Spleen (tissue), 11 donors: ENCODE measurements at regions not wholly inside any gene's neighbourhood (a gene's known extent, or its start where the extent isn't known, plus 50 kb on each side); places are given as distances from the start of the nearest gene placed in this dataset.

ENCODE experiments used
- DNase-seq: peaks from one replicate; pipeline ENCODE4 v3.0.0-alpha.2; 2020
- H3K27ac ChIP-seq, 8 donors: fragments of 200-600 bp; sonication (generic) in 7 of 8; 1 replicate in 4 of 8; 2 replicates in 4 of 8; pipeline versions ENCODE4 v1.5.0 to v1.8.0; 2016 to 2021; ENCODE audit warnings: inconsistent platforms in 4 of 8, mild to moderate bottlenecking in 4 of 8, moderate library complexity in 1 of 8
- H3K27me3 ChIP-seq, 7 donors: fragments of 200-600 bp; sonication (generic) in 6 of 7; replicated peaks in 1 of 7; 1 replicate in 4 of 7; 2 replicates in 3 of 7; pipeline versions ENCODE4 v1.5.0 to v1.8.0; 2016 to 2021; ENCODE audit warnings: inconsistent platforms in 3 of 7, mild to moderate bottlenecking in 1 of 7
- H3K36me3 ChIP-seq, 6 donors: fragments of 200-600 bp; sonication (generic) in 5 of 6; 1 replicate in 4 of 6; 2 replicates in 2 of 6; pipeline versions ENCODE4 v1.5.0 to v1.8.0; 2016 to 2021; ENCODE audit warnings: inconsistent platforms in 2 of 6
- H3K4me1 ChIP-seq, 6 donors: fragments of 200-600 bp; sonication (generic) in 5 of 6; 1 replicate in 3 of 6; 2 replicates in 3 of 6; pipeline versions ENCODE4 v1.5.0 to v1.8.0; 2016 to 2021; ENCODE audit warnings: inconsistent platforms in 3 of 6
- H3K4me3 ChIP-seq, 8 donors: fragments of 200-600 bp; sonication (generic) in 7 of 8; 1 replicate in 4 of 8; 2 replicates in 4 of 8; pipeline versions ENCODE4 v1.5.0 to v1.8.0; 2016 to 2021; ENCODE audit warnings: inconsistent platforms in 4 of 8, mild to moderate bottlenecking in 4 of 8, moderate library complexity in 2 of 8
- H3K9me3 ChIP-seq, 8 donors: fragments of 200-600 bp; sonication (generic) in 7 of 8; 1 replicate in 4 of 8; 2 replicates in 4 of 8; pipeline versions ENCODE4 v1.5.0 to v1.8.0; 2016 to 2021; ENCODE audit warnings: inconsistent platforms in 4 of 8
- POLR2A ChIP-seq, 3 donors: fragments of 450-650 bp; IDR thresholded peaks; one replicate each; pipeline ENCODE4 v1.5.1; 2017; ENCODE audit warnings: antibody characterized with exemption in 3 of 3, mild to moderate bottlenecking in 1 of 3
- POLR2AphosphoS5 ChIP-seq, 3 donors: sonication (generic); formaldehyde crosslinking; IDR thresholded peaks; one replicate each; pipeline ENCODE4 v1.5.1; 2017; ENCODE audit warnings: antibody characterized with exemption in 3 of 3
- WGBS, 5 donors: extraction: QIAGEN DNeasy Blood & Tissue Kit in 3 of 5; methylation state at CpG; one replicate each; pipeline versions ENCODE4 v1.1.5 to v1.1.7; 2013 to 2018; 5-methylcytosine and 5-hydroxymethylcytosine counted together
- intact Hi-C: fragments of 100-400 bp; cut with DNase I; formaldehyde crosslinking; loops from one replicate; pipeline ENCODE4 v1.15.0; 2023; ENCODE audit warnings: low total_unique reads
- TF ChIP-seq, protein P1 (sequence below), 11 experiments: fragments of 200-600 bp in 7 of 11; fragments of 450-650 bp in 4 of 11; sonication (generic) in 4 of 11; IDR thresholded peaks in 8 of 11; conservative IDR thresholded peaks in 3 of 11; 1 replicate in 7 of 11; 2 replicates in 4 of 11; pipeline versions ENCODE4 v1.4.0 to v1.8.0; 2016 to 2021; ENCODE audit warnings: antibody characterized with exemption in 11 of 11, inconsistent platforms in 4 of 11, mild to moderate bottlenecking in 1 of 11
- donor health status: healthy with polysubstance abuse.
- donor health status: DM: no; HTN: no; CAD: no; lungs with moderate emphysema.
- donor health status: DM: no; HTN: no; CAD: no.
- donor health status: Bipolar disorder and iron deficiency.
- donor health status: healthy.
- donor health status: DM: no; HTN: no; CAD: no.
- donor health status: DM: yes; HTN: yes; CAD: no.

DNA sequence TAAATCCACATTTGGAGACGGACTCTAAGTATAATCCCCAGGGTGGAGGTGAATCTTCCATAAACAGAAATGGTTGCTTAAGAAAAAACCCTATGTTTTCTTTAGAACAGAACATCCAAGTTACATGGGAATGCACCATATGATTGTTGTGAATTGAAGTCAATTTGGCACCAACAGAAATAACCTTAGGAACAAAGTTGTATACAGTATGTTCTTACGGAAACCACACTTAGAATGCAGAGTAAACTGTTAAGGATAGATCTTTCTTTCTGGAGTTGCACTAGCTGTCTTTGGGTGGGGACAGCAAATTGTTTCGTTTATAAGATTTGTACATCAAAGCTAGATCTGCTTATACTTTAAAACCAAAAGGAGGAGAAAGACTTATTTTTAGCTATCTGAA, 316.4 kb downstream of the PTEN start:
- H3K4me3 ChIP-seq, result no peak overlapping the region
- 91 to 96% (median 93%) methylated on average over 3 of the region's 3 CpGs for WGBS, 5 donors
- no peaks in the 10 kb centered on the region for H3K36me3 ChIP-seq
- H3K9me3 ChIP-seq, result peaks cover 0 to 29% (median 19%) of the 10 kb centered on the region in 8 donors
- H3K27ac ChIP-seq, result no peak overlapping the region
- intact Hi-C loops, result no loop called here
- DNase-seq, result no peak
- TF ChIP-seq POLR2A (IDR thresholded peaks at IDR 0.05) (no peak), POLR2AphosphoS5 (IDR thresholded peaks at IDR 0.05) (no peak)
- TF ChIP-seq, protein P1, sequence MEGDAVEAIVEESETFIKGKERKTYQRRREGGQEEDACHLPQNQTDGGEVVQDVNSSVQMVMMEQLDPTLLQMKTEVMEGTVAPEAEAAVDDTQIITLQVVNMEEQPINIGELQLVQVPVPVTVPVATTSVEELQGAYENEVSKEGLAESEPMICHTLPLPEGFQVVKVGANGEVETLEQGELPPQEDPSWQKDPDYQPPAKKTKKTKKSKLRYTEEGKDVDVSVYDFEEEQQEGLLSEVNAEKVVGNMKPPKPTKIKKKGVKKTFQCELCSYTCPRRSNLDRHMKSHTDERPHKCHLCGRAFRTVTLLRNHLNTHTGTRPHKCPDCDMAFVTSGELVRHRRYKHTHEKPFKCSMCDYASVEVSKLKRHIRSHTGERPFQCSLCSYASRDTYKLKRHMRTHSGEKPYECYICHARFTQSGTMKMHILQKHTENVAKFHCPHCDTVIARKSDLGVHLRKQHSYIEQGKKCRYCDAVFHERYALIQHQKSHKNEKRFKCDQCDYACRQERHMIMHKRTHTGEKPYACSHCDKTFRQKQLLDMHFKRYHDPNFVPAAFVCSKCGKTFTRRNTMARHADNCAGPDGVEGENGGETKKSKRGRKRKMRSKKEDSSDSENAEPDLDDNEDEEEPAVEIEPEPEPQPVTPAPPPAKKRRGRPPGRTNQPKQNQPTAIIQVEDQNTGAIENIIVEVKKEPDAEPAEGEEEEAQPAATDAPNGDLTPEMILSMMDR (IDR thresholded peaks at IDR 0.05 in 8 of 11, conservative IDR thresholded peaks at IDR 0.05 in 3 of 11), result no peak
- no peaks in the 10 kb centered on the region for H3K4me1 ChIP-seq
- H3K27me3 ChIP-seq, result no peaks in the 10 kb centered on the region

DNA sequence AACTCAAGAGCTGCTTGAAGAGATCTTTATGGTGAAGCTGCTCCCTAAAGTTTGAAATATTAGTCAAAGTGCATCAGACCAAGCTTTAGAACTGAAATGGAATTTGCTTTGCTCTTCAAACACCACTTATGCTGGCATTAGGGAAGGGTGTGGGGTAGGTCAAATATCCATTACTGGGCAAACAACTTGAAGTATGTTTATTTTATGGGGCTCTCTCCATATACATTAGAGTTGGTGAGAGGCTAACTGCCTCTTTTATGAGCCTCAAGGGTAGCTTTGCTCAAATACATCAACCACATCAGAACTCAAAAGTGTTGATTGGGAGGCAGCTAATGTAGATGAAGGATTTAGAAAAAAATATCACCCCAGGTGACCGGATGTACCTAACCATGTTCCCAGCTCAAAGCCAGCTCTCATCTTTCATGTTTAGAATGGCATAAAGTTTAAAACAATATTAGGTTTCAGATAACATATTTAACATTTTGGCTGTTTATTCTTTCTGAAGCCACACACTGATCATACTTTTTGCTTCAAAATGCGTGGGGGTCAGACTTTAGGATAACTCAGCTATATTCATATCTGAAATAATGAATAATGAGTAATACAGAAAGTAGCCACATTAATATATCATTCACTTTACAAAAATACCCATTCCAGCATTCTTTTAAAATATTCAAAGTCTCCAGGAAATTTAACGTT, 318.6 kb downstream of the PTEN start:
- no peak overlapping the region for H3K4me3 ChIP-seq
- intact Hi-C loops, result no loop called here
- no peaks in the 10 kb centered on the region for H3K4me1 ChIP-seq
- WGBS, 5 donors, result 67 to 91% (median 73%) methylated on average over 3 of the region's 3 CpGs
- H3K27me3 ChIP-seq, result no peaks in the 10 kb centered on the region
- TF ChIP-seq POLR2AphosphoS5 (IDR thresholded peaks at IDR 0.05), result no peak
- no peak for TF ChIP-seq POLR2A (IDR thresholded peaks at IDR 0.05)
- TF ChIP-seq, protein P1 (IDR thresholded peaks at IDR 0.05 in 8 of 11, conservative IDR thresholded peaks at IDR 0.05 in 3 of 11), result no peak
- no peak for DNase-seq
- peaks cover 0 to 11% (median 7%) of the 10 kb centered on the region in 8 donors for H3K9me3 ChIP-seq
- no peaks in the 10 kb centered on the region for H3K36me3 ChIP-seq
- H3K27ac ChIP-seq, result no peak overlapping the region

DNA sequence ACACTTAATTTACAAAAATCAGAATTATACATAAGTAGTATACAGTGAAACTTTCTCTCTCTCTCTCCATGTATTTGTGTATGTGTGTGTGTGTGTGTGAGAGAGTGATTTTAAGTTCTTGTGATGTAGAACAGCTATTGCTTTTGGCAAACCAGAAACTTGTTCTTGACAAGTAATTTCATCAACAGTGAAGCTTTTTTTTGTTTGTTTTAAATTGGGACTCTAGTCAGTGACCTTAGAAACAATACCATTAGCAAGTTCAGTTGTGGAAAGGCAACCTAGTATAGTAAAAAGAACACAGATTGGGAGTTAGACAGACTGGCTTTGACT, 319.1 kb downstream of the PTEN start:
- intact Hi-C loops, result no loop called here
- H3K4me1 ChIP-seq, result no peaks in the 10 kb centered on the region
- TF ChIP-seq POLR2A (IDR thresholded peaks at IDR 0.05), result no peak
- TF ChIP-seq, protein P1 (IDR thresholded peaks at IDR 0.05 in 8 of 11, conservative IDR thresholded peaks at IDR 0.05 in 3 of 11), result no peak
- no peak for TF ChIP-seq POLR2AphosphoS5 (IDR thresholded peaks at IDR 0.05)
- no peak overlapping the region for H3K4me3 ChIP-seq
- no peak for DNase-seq
- H3K9me3 ChIP-seq, result peaks cover 0 to 6% (median 2%) of the 10 kb centered on the region in 8 donors
- H3K27me3 ChIP-seq, result no peaks in the 10 kb centered on the region
- no peak overlapping the region for H3K27ac ChIP-seq
- no peaks in the 10 kb centered on the region for H3K36me3 ChIP-seq

DNA sequence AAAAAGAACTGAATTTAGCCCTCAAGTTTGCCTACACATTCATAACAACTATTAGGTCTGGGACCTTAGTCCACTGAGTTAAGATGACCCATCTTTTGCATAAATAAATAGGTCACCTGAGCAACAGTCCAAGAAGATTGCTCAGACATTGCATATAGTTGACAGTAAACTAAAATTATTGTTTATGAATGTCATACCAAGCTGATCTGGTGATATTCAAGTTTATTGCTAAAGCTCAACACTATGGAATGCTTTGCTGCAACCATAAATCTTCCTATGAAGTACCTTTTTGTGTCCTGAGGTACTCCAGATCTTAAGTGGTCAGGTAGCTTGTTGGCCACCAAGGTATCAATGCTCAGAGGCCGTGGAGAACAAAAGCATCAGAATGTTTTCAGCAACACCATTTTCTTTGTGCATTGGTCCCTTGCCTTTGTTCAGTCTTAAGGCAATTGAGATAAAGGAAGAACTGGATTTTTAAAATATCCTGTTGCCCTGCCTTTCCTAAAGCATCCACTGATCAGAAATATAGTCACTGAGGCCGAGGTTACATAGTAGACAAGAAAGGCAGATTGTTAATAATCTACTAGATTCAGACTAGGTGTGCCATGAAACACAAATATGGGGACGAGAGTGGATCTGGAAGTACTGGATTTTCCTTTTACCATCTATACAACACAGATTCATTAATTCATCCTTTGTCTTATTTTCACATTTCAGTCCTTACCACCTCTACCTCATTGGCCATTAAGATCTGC, 321.3 kb downstream of the PTEN start:
- no peak for DNase-seq
- WGBS, 5 donors, result 88 to 98% (median 94%) methylated on average over 3 of the region's 3 CpGs

More for the DNA sequence above, 321.3 kb downstream of the PTEN start:
- Histone ChIP-seq H3K27me3 (no peaks in the 10 kb centered on the region), H3K4me1 (no peaks in the 10 kb centered on the region), H3K27ac (no peak overlapping the region), H3K4me3 (no peak overlapping the region), H3K36me3 (no peaks in the 10 kb centered on the region), H3K9me3 (no peaks in the 10 kb centered on the region)
- intact Hi-C loops, result no loop called here
- no peak for TF ChIP-seq POLR2A (IDR thresholded peaks at IDR 0.05)
- TF ChIP-seq, protein P1 (IDR thresholded peaks at IDR 0.05 in 8 of 11, conservative IDR thresholded peaks at IDR 0.05 in 3 of 11), result no peak
